Endothelial cell of umbilical vein (primary cell): ENCODE measurements at regions not wholly inside any gene's neighbourhood (a gene's known extent, or its start where the extent isn't known, plus 50 kb on each side); places are given as distances from the start of the nearest gene placed in this dataset.

ENCODE experiments used
- BruUV-seq: library from RNA; stranded (reverse); fragments of 400-500 nt; replicated peaks from 2 replicates; lab custom pipeline; 2021; lab: Mats Ljungman, UMichigan
- CTCF ChIA-PET: fragments of 300-600, 350-600 bp; sonication (Branson Sonifier 250); formaldehyde crosslinking; loops from one replicate; lab custom pipeline; 2021; ENCODE audit warnings: antibody characterized with exemption, inconsistent platforms; lab: Charles Lee
- POLR2A ChIA-PET: fragments of 300-600, 350-600 bp; sonication (Branson Sonifier 250); formaldehyde crosslinking; loops from one replicate; lab custom pipeline; 2021; ENCODE audit warnings: antibody characterized with exemption, inconsistent platforms; lab: Charles Lee
- DNase-seq: peaks from one replicate; pipeline ENCODE4 v3.0.0-alpha.2; 2011; ENCODE audit warnings: low read depth, low spot score
- FAIRE-seq: peaks from 2 replicates; lab custom pipeline; 2011; peaks lifted over from hg19 to GRCh38; lab: Jason Lieb, UNC
- H2AFZ ChIP-seq: 2 replicates; pipeline ENCODE4 v1.6.0; 2012; ENCODE audit warnings: low read depth, low read length, control low read depth, inconsistent platforms
- H3K27ac ChIP-seq: 2 replicates; pipeline ENCODE4 v1.5.1; 2011; ENCODE audit warnings: low read depth, mild to moderate bottlenecking, control low read depth, low read length, moderate library complexity; ENCODE audit not compliant: insufficient read depth
- H3K27me3 ChIP-seq, 2 experiments: 2 replicates each; pipeline versions ENCODE4 v1.6.0 to v1.6.1; 2011; ENCODE audit warnings: low read length in 2 of 2, mixed read lengths in 1 of 2; ENCODE audit not compliant: control insufficient read depth in 2 of 2, insufficient read depth in 2 of 2
- H3K36me3 ChIP-seq, 2 experiments: 2 replicates in 1 of 2; 3 replicates in 1 of 2; pipeline ENCODE4 v1.5.1; 2011; ENCODE audit warnings: low read length in 2 of 2, mild to moderate bottlenecking in 1 of 2, moderate library complexity in 1 of 2; ENCODE audit not compliant: control insufficient read depth in 2 of 2, insufficient read depth in 2 of 2; ENCODE audit errors: extremely low read depth in 1 of 2
- H3K4me1 ChIP-seq: 3 replicates; pipeline ENCODE4 v1.5.1; 2011; ENCODE audit warnings: mild to moderate bottlenecking, low read length; ENCODE audit not compliant: control insufficient read depth, insufficient read depth; ENCODE audit errors: extremely low read depth
- H3K4me2 ChIP-seq: 2 replicates; pipeline ENCODE4 v1.6.1; 2011; ENCODE audit warnings: low read length, control low read depth, mixed read lengths; ENCODE audit not compliant: insufficient read depth
- H3K4me3 ChIP-seq, 3 experiments: fragments of 200-600 bp in 1 of 3; sonication (generic), shearing (Covaris generic) in 1 of 3; replicated peaks in 1 of 3; 2 replicates each; pipeline ENCODE4 v1.5.1; 2011 to 2016; ENCODE audit warnings: control low read depth in 3 of 3, low read length in 3 of 3, mild to moderate bottlenecking in 2 of 3, inconsistent platforms in 1 of 3, low read depth in 1 of 3, moderate library complexity in 1 of 3; ENCODE audit not compliant: insufficient read depth in 1 of 3
- H3K79me2 ChIP-seq: 2 replicates; pipeline ENCODE4 v1.6.0; 2012; ENCODE audit warnings: low read length, inconsistent platforms; ENCODE audit not compliant: control insufficient read depth, insufficient read depth
- H3K9ac ChIP-seq: replicated peaks from 2 replicates; pipeline ENCODE3; 2011; ENCODE audit warnings: low read length, control low read depth; ENCODE audit not compliant: insufficient read depth; ENCODE audit errors: extremely low read depth
- H3K9me1 ChIP-seq: replicated peaks from 3 replicates; pipeline ENCODE4 v1.6.0; 2011; ENCODE audit warnings: mild to moderate bottlenecking, low read length; ENCODE audit not compliant: control insufficient read depth, insufficient read depth; ENCODE audit errors: extremely low read depth
- H3K9me3 ChIP-seq: replicated peaks from 2 replicates; pipeline ENCODE4 v1.5.1; 2012; ENCODE audit warnings: low read length, inconsistent platforms; ENCODE audit not compliant: control insufficient read depth, insufficient read depth
- H4K20me1 ChIP-seq: replicated peaks from 2 replicates; pipeline ENCODE3; 2011; ENCODE audit warnings: mild to moderate bottlenecking, low read length; ENCODE audit not compliant: control insufficient read depth, insufficient read depth; ENCODE audit errors: extremely low read depth
- CTCF ChIP-seq, 2 donors: IDR thresholded peaks; 1 replicate in 1 of 2; 2 replicates in 1 of 2; pipeline ENCODE4 v1.5.1; 2011; ENCODE audit warnings: low read length in 2 of 2, mild to moderate bottlenecking in 2 of 2, moderate library complexity in 2 of 2, control low read depth in 1 of 2, inconsistent platforms in 1 of 2, low read depth in 1 of 2; ENCODE audit not compliant: insufficient read depth in 1 of 2; ENCODE audit errors: extremely low read depth in 1 of 2
- EZH2 ChIP-seq: IDR thresholded peaks from 2 replicates; pipeline ENCODE4 v1.6.1; 2012; ENCODE audit warnings: borderline replicate concordance, low read depth, mild to moderate bottlenecking, moderate library complexity, low read length, inconsistent platforms; ENCODE audit not compliant: severe bottlenecking
- FOS ChIP-seq: IDR thresholded peaks from 2 replicates; pipeline ENCODE4 v1.6.1; 2011; ENCODE audit warnings: mild to moderate bottlenecking, low read length, moderate library complexity, borderline replicate concordance; ENCODE audit not compliant: insufficient read depth
- JUN ChIP-seq: IDR thresholded peaks from 2 replicates; pipeline ENCODE4 v1.6.1; 2011; ENCODE audit warnings: borderline replicate concordance, low read depth; ENCODE audit not compliant: insufficient read length, insufficient read depth
- MAX ChIP-seq: IDR thresholded peaks from 2 replicates; pipeline ENCODE4 v1.6.1; 2011; ENCODE audit not compliant: insufficient read depth, insufficient read length
- MYC ChIP-seq: IDR thresholded peaks from one replicate; pipeline ENCODE4 v1.6.1; 2011; ENCODE audit warnings: mild to moderate bottlenecking, low read depth, low read length
- POLR2A ChIP-seq: IDR thresholded peaks from 2 replicates; pipeline ENCODE4 v1.6.1; 2012; ENCODE audit warnings: low read depth, mild to moderate bottlenecking, control low read depth, low read length
- POLR2AphosphoS5 ChIP-seq: IDR thresholded peaks from 2 replicates; pipeline ENCODE4 v1.6.1; 2012; ENCODE audit warnings: low read depth, mild to moderate bottlenecking, control low read depth, low read length, moderate library complexity; ENCODE audit not compliant: insufficient read depth
- dilution Hi-C: fragments of 300-500 bp; cut with MboI; formaldehyde crosslinking; loops from one replicate; pipeline ENCODE4 v1.15.0; 2019; ENCODE audit warnings: low sequenced_read_pairs; ENCODE audit not compliant: extremely low pct_ligation_motif_present
- intact Hi-C: fragments of 100-400 bp; cut with micrococcal nuclease; formaldehyde crosslinking; loops from one replicate; pipeline ENCODE4 v1.10.0; 2022

GRCh38 chr14:30143627-30144026 lies 216.0 kb upstream of the PRKD1 start:
- no peak overlapping the region for H3K9ac ChIP-seq
- no peak overlapping the region for H3K4me2 ChIP-seq
- intact Hi-C loops (no loop called here), dilution Hi-C loops (no loop called here)
- TF ChIP-seq POLR2AphosphoS5, result no peak
- no peak for TF ChIP-seq EZH2
- no peak for TF ChIP-seq POLR2A
- TF ChIP-seq FOS, result no peak
- no peak for TF ChIP-seq JUN
- no peak for TF ChIP-seq MAX
- no peak for TF ChIP-seq MYC
- TF ChIP-seq CTCF (IDR thresholded peaks at IDR 0.05; ENCODE audit: extremely low read depth in 1 of 2, insufficient read depth in 1 of 2, low read depth in 1 of 2, low read length in 2 of 2), result no peak
- CTCF ChIA-PET, result no interaction called here
- BruUV-seq, result no TSS peak
- POLR2A ChIA-PET, result no interaction called here
- H2AFZ ChIP-seq, result no peak overlapping the region
- DNase-seq (no peak), FAIRE-seq (no peak)
- H3K9me3 ChIP-seq, result no peaks in the 10 kb centered on the region
- no peaks in the 10 kb centered on the region for H3K36me3 ChIP-seq
- H3K79me2 ChIP-seq, result no peaks in the 10 kb centered on the region
- H3K4me3 ChIP-seq, result no peak overlapping the region
- H3K4me1 ChIP-seq, result no peaks in the 10 kb centered on the region
- no peak overlapping the region for H3K27ac ChIP-seq
- no peaks in the 10 kb centered on the region for H3K27me3 ChIP-seq
- H4K20me1 ChIP-seq, result no peaks in the 10 kb centered on the region
- no peaks in the 10 kb centered on the region for H3K9me1 ChIP-seq
